ENCODE measurements at regions not wholly inside any gene's neighbourhood (a gene's known extent, or its start where the extent isn't known, plus 50 kb on each side); places are given as distances from the start of the nearest gene placed in this dataset.

DNA sequence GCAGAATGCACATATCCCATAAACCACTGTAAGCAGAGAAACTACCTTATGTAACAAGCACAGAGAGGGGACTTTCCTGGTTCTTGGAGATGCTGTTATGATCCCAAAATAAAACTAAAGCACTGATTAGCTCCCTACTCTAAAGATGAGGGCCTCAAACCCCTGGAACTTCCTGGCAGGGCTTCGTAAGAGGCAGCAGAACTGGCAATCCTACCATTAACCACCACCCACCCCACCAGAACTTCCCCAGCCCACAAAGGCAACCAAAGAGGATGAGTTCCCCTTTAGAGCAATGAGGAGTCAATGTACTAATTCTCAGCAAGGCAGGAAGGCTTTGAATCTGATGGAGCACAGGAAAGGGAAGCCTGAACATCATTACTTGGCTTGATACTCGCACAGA is 436.5 kb upstream of the FRG1 start:
- H3K4me3 ChIP-seq (ENCODE audit: low read depth in 1 of 2, low read length in 2 of 2) = no peak overlapping the region
- H3K27ac ChIP-seq (ENCODE audit: low read depth, low read length) = no peak overlapping the region

DNA sequence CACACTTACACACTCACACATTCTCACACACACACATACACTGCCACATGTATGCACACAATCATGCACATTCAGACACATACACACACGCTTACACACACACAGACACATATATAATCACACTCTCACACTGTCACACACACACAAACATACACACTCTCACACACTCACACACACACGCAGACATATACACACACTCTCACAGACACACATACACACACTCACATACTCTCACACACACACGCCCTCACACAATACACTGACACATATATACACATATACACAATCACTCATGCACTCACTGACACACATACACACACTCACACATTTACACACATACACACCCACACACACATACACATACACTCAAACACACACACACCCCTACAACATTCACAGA is 435.3 kb upstream of the FRG1 start:
- H3K27ac ChIP-seq (ENCODE audit: low read depth, low read length) = no peak overlapping the region
- no peaks in the 10 kb centered on the region for H3K36me3 ChIP-seq (ENCODE audit: insufficient read depth, low read length)
- H3K4me1 ChIP-seq (ENCODE audit: insufficient read depth, low read length) = no peaks in the 10 kb centered on the region
- no peaks in the 10 kb centered on the region for H3K27me3 ChIP-seq (ENCODE audit: control insufficient read depth in 1 of 2, insufficient read depth in 2 of 2, low read length in 2 of 2)
- no peak overlapping the region for H3K4me3 ChIP-seq (ENCODE audit: low read depth in 1 of 2, low read length in 2 of 2)
- H3K9me3 ChIP-seq (ENCODE audit: low read length) = no peaks in the 10 kb centered on the region
- H3K9ac ChIP-seq (ENCODE audit: low read length) = no peak overlapping the region

More for the DNA sequence above, 436.5 kb upstream of the FRG1 start:
- Histone ChIP-seq H3K27me3 (ENCODE audit: control insufficient read depth in 1 of 2, insufficient read depth in 2 of 2, low read length in 2 of 2) (no peaks in the 10 kb centered on the region), H3K9me3 (ENCODE audit: low read length) (no peaks in the 10 kb centered on the region), H3K4me1 (ENCODE audit: insufficient read depth, low read length) (no peaks in the 10 kb centered on the region), H3K36me3 (ENCODE audit: insufficient read depth, low read length) (no peaks in the 10 kb centered on the region), H3K9ac (ENCODE audit: low read length) (no peak overlapping the region)

DNA sequence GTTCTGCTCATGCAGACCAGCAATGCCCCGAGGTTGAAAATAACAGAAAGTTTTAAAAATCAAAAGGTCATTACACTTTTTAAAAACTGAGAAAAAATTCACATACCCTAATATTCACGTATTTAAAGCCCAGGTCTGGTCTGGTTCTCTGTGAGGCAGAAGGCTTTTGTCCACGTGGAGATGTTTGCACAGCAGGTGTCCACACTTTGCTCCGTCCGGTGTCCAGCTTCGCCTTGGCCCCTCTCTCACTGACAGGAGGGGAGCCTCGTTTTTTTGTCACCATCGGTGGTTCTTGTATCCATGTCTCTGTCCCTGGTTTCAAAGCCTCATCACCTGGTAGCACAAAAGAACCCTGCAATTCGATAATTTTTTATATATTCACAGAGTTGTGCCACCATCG is 434.6 kb upstream of the FRG1 start:
- H3K4me3 ChIP-seq (ENCODE audit: low read depth in 1 of 2, low read length in 2 of 2) = no peak overlapping the region
- no peak overlapping the region for H3K27ac ChIP-seq (ENCODE audit: low read depth, low read length)
- no peaks in the 10 kb centered on the region for H3K36me3 ChIP-seq (ENCODE audit: insufficient read depth, low read length)
- H3K4me1 ChIP-seq (ENCODE audit: insufficient read depth, low read length) = no peaks in the 10 kb centered on the region
- no peaks in the 10 kb centered on the region for H3K27me3 ChIP-seq (ENCODE audit: control insufficient read depth in 1 of 2, insufficient read depth in 2 of 2, low read length in 2 of 2)
- H3K9ac ChIP-seq (ENCODE audit: low read length) = no peak overlapping the region
- no peaks in the 10 kb centered on the region for H3K9me3 ChIP-seq (ENCODE audit: low read length)

DNA sequence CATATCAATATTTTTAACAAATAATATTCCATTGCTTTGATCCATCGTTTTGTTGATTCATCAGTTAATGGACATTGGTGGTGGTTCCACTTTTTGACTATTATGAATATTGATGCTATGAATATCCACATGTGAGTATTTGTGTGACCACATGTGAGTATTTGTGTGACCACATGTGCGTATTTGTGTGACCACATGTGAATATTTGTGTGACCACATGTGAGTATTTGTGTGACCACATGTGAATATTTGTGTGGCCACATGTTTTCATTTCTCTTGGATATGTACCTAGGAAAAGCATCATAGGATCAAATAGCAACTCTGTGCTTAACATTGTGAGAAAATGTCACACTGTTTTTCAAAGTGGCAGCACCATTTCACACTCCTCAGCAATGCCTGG is 433.6 kb upstream of the FRG1 start:
- H3K4me1 ChIP-seq (ENCODE audit: insufficient read depth, low read length) = no peaks in the 10 kb centered on the region
- no peak overlapping the region for H3K27ac ChIP-seq (ENCODE audit: low read depth, low read length)
- H3K4me3 ChIP-seq (ENCODE audit: low read depth in 1 of 2, low read length in 2 of 2) = no peak overlapping the region
- H3K9me3 ChIP-seq (ENCODE audit: low read length) = no peaks in the 10 kb centered on the region
- no peaks in the 10 kb centered on the region for H3K27me3 ChIP-seq (ENCODE audit: control insufficient read depth in 1 of 2, insufficient read depth in 2 of 2, low read length in 2 of 2)
- no peaks in the 10 kb centered on the region for H3K36me3 ChIP-seq (ENCODE audit: insufficient read depth, low read length)
- H3K9ac ChIP-seq (ENCODE audit: low read length) = no peak overlapping the region

DNA sequence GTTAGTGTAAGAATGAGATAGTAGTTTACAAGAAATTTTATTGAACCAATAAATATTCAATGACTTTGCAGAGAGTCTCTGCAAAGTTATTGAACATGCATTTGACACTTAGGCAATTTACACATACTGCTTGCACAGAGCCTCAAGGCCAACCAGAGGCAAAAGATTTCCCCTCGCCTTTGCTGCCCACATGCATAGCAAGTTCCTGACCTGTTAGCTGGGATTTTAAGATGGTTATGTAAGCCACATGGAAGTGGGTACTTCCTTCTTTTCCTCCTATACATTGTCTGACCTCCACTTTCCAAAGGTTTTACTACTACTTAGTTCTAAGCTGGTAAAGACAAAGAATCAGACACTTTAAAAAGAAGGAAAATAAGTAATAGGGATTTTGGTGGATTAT is 430.1 kb upstream of the FRG1 start:
- H3K9ac ChIP-seq (ENCODE audit: low read length) = no peak overlapping the region
- H3K36me3 ChIP-seq (ENCODE audit: insufficient read depth, low read length) = no peaks in the 10 kb centered on the region
- H3K4me1 ChIP-seq (ENCODE audit: insufficient read depth, low read length) = no peaks in the 10 kb centered on the region
- H3K9me3 ChIP-seq (ENCODE audit: low read length) = no peaks in the 10 kb centered on the region
- H3K27me3 ChIP-seq (ENCODE audit: control insufficient read depth in 1 of 2, insufficient read depth in 2 of 2, low read length in 2 of 2) = no peaks in the 10 kb centered on the region
- no peak overlapping the region for H3K4me3 ChIP-seq (ENCODE audit: low read depth in 1 of 2, low read length in 2 of 2)
- no peak overlapping the region for H3K27ac ChIP-seq (ENCODE audit: low read depth, low read length)

DNA sequence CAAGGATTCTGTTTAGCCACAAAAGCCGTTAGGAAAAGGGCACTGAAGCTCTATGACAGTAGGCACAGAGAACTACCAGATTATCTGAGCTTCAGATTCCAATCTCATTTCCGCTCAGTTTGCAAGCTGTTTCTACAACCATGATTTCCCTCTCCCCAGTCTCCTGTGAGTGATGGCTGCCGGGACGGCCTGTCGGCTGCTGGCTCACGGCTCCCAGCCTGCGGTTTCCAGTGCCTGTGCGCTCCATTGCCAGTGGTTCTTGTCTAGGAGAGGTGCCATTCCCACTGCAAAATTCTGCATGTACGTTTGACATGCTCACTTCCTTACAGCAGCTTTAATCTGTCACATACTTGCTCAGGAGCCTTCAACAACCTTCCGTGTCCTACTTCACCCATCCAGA is 429.1 kb upstream of the FRG1 start:
- Histone ChIP-seq H3K27ac (ENCODE audit: low read depth, low read length) (no peak overlapping the region), H3K4me3 (ENCODE audit: low read depth in 1 of 2, low read length in 2 of 2) (no peak overlapping the region), H3K27me3 (ENCODE audit: control insufficient read depth in 1 of 2, insufficient read depth in 2 of 2, low read length in 2 of 2) (no peaks in the 10 kb centered on the region), H3K36me3 (ENCODE audit: insufficient read depth, low read length) (no peaks in the 10 kb centered on the region), H3K9me3 (ENCODE audit: low read length) (no peaks in the 10 kb centered on the region), H3K4me1 (ENCODE audit: insufficient read depth, low read length) (no peaks in the 10 kb centered on the region), H3K9ac (ENCODE audit: low read length) (no peak overlapping the region)

DNA sequence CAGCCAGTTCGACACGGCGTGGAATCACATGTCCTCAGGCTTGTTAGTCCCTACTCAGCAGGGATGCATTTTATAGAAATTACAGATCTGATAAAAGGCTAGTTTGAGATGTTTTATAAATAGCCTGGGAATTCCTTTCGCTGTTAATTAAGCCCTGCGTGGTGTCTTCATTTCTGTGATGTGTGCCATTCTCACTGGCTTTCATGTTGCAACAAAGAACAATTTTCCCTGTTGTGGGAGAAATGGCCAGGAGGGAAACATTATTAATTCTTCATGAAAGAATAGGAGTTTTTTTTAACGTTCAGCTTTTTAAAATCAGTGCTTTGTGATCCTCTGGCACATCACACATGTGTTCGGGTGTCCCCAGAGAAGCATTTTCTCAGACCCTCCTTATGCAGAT is 427.3 kb upstream of the FRG1 start:
- H3K27me3 ChIP-seq (ENCODE audit: control insufficient read depth in 1 of 2, insufficient read depth in 2 of 2, low read length in 2 of 2) = no peaks in the 10 kb centered on the region
- no peak overlapping the region for H3K4me3 ChIP-seq (ENCODE audit: low read depth in 1 of 2, low read length in 2 of 2)
- no peaks in the 10 kb centered on the region for H3K4me1 ChIP-seq (ENCODE audit: insufficient read depth, low read length)
- H3K27ac ChIP-seq (ENCODE audit: low read depth, low read length) = no peak overlapping the region
- H3K36me3 ChIP-seq (ENCODE audit: insufficient read depth, low read length) = no peaks in the 10 kb centered on the region
- no peaks in the 10 kb centered on the region for H3K9me3 ChIP-seq (ENCODE audit: low read length)
- H3K9ac ChIP-seq (ENCODE audit: low read length) = no peak overlapping the region

DNA sequence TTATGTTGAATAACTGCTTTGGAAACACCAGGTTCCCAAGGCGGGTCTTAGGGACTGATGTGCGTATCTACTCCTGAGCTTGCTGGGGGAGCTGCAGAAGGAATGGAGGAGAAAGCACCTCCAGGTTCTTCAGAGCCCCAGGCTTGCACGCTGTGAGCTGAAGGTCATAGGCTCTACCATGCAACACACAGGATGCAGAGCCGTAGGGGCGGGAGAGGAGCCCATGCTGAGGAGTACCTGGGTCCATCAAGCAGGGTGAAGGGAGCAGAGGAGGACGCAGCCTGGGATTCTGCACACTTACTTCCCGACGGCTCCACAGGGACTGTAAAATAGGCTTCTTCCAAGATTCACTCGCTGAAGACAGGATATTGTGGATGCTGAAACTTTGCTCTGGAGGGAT is 426.5 kb upstream of the FRG1 start:
- Histone ChIP-seq H3K4me3 (ENCODE audit: low read depth in 1 of 2, low read length in 2 of 2) (no peak overlapping the region), H3K9ac (ENCODE audit: low read length) (no peak overlapping the region), H3K36me3 (ENCODE audit: insufficient read depth, low read length) (no peaks in the 10 kb centered on the region), H3K4me1 (ENCODE audit: insufficient read depth, low read length) (no peaks in the 10 kb centered on the region), H3K9me3 (ENCODE audit: low read length) (no peaks in the 10 kb centered on the region), H3K27ac (ENCODE audit: low read depth, low read length) (no peak overlapping the region), H3K27me3 (ENCODE audit: control insufficient read depth in 1 of 2, insufficient read depth in 2 of 2, low read length in 2 of 2) (no peaks in the 10 kb centered on the region)

DNA sequence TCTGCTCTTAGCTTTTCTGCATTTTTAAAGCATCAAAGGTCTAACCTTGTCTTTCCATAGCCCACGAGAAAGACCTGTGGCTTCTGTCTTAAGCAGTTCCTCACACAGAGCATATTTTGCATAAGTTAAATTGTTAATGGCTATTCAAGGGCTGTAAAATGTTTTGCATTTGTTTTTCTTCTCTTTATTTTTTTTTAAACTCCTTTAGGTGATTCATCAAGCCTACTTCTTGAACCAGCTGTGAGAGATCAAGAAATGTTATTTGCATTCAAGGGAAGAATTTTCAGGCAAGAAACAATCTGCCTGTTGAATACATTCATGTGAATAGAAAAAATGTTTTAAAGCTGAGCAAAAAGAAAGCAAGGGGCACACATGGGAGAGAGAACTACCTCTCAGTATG is 423.8 kb upstream of the FRG1 start:
- Histone ChIP-seq H3K27me3 (ENCODE audit: control insufficient read depth in 1 of 2, insufficient read depth in 2 of 2, low read length in 2 of 2) (no peaks in the 10 kb centered on the region), H3K4me3 (ENCODE audit: low read depth in 1 of 2, low read length in 2 of 2) (no peak overlapping the region), H3K9ac (ENCODE audit: low read length) (no peak overlapping the region), H3K9me3 (ENCODE audit: low read length) (no peaks in the 10 kb centered on the region), H3K27ac (ENCODE audit: low read depth, low read length) (no peak overlapping the region), H3K36me3 (ENCODE audit: insufficient read depth, low read length) (no peaks in the 10 kb centered on the region), H3K4me1 (ENCODE audit: insufficient read depth, low read length) (no peaks in the 10 kb centered on the region)

DNA sequence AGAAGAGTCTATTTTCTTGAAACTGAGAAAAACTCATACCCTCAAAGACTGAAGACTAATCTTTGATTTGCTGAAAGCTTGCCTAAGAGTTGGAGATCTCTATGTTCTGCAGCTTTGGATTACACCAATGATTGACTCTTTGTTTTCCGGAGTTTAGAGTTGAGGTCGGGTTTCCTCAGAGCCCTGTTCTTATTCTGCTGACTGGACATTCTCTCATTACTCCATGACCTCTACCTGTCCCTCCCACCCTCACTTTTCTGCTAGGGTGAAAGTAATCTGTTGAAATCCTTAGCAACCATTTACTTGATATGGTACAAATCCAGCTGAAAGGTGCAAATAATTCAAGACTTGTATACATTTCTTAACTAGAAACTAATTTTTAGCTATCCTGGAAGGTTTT is 421.5 kb upstream of the FRG1 start:
- no peak overlapping the region for H3K27ac ChIP-seq (ENCODE audit: low read depth, low read length)
- no peaks in the 10 kb centered on the region for H3K36me3 ChIP-seq (ENCODE audit: insufficient read depth, low read length)
- no peaks in the 10 kb centered on the region for H3K4me1 ChIP-seq (ENCODE audit: insufficient read depth, low read length)
- H3K9ac ChIP-seq (ENCODE audit: low read length) = no peak overlapping the region
- H3K9me3 ChIP-seq (ENCODE audit: low read length) = no peaks in the 10 kb centered on the region
- H3K27me3 ChIP-seq (ENCODE audit: control insufficient read depth in 1 of 2, insufficient read depth in 2 of 2, low read length in 2 of 2) = no peaks in the 10 kb centered on the region
- no peak overlapping the region for H3K4me3 ChIP-seq (ENCODE audit: low read depth in 1 of 2, low read length in 2 of 2)

DNA sequence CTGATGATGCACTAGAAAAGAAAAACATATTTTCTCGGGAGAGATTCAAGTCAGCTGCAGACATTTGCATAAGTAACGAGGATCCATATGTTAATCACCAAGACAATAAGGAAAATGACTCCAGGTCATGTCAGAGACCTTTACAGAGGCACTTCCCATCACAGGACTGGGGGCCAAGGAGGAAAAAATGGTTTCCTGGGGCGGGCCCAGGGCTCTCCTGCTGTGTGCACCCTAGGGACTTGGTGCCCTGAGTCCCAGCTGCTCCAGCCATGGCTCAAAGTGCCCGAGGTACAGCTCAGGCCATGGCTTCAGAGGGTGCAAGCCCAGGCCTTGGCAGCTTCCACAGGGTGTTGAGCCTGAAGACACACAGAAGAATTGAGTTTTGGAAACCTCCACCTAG is 415.4 kb upstream of the FRG1 start:
- Histone ChIP-seq H3K4me1 (ENCODE audit: insufficient read depth, low read length) (no peaks in the 10 kb centered on the region), H3K9ac (ENCODE audit: low read length) (no peak overlapping the region), H3K27me3 (ENCODE audit: control insufficient read depth in 1 of 2, insufficient read depth in 2 of 2, low read length in 2 of 2) (no peaks in the 10 kb centered on the region), H3K9me3 (ENCODE audit: low read length) (no peaks in the 10 kb centered on the region), H3K4me3 (ENCODE audit: low read depth in 1 of 2, low read length in 2 of 2) (no peak overlapping the region), H3K27ac (ENCODE audit: low read depth, low read length) (no peak overlapping the region), H3K36me3 (ENCODE audit: insufficient read depth, low read length) (no peaks in the 10 kb centered on the region)

DNA sequence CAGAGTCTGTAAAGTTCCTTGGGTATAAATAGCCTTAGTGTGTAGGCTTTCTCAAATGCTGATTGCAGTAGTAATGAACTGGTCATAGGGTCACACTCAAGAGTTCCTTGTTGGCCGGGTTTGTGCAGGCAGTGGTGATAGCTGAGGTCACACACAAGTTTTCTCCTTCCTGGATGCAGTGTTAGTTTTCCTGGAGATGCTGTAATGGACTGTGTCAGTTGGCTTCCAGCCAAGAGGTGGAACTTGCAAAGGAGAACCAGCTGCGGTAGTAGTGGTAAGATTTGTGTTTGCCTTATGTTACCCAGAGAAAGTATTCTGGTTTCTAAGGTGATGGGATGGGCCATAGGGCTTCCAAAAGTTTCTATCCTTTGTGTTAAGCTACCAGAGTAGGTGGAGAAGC is 409.8 kb upstream of the FRG1 start:
- no peak overlapping the region for H3K9ac ChIP-seq (ENCODE audit: low read length)
- H3K27me3 ChIP-seq (ENCODE audit: control insufficient read depth in 1 of 2, insufficient read depth in 2 of 2, low read length in 2 of 2) = no peaks in the 10 kb centered on the region
- H3K9me3 ChIP-seq (ENCODE audit: low read length) = peaks cover 4% of the 10 kb centered on the region
- no peaks in the 10 kb centered on the region for H3K4me1 ChIP-seq (ENCODE audit: insufficient read depth, low read length)
- H3K4me3 ChIP-seq (ENCODE audit: low read depth in 1 of 2, low read length in 2 of 2) = no peak overlapping the region
- H3K36me3 ChIP-seq (ENCODE audit: insufficient read depth, low read length) = no peaks in the 10 kb centered on the region
- H3K27ac ChIP-seq (ENCODE audit: low read depth, low read length) = no peak overlapping the region

All from muscle layer of colon (tissue), 2 donors.